ENCODE measurements at regions not wholly inside any gene's neighbourhood (a gene's known extent, or its start where the extent isn't known, plus 50 kb on each side); places are given as distances from the start of the nearest gene placed in this dataset.

GRCh38 chr6:128635219-128635618 is 114.8 kb upstream of the PTPRK start:
- TF ChIP-seq, protein P1, sequence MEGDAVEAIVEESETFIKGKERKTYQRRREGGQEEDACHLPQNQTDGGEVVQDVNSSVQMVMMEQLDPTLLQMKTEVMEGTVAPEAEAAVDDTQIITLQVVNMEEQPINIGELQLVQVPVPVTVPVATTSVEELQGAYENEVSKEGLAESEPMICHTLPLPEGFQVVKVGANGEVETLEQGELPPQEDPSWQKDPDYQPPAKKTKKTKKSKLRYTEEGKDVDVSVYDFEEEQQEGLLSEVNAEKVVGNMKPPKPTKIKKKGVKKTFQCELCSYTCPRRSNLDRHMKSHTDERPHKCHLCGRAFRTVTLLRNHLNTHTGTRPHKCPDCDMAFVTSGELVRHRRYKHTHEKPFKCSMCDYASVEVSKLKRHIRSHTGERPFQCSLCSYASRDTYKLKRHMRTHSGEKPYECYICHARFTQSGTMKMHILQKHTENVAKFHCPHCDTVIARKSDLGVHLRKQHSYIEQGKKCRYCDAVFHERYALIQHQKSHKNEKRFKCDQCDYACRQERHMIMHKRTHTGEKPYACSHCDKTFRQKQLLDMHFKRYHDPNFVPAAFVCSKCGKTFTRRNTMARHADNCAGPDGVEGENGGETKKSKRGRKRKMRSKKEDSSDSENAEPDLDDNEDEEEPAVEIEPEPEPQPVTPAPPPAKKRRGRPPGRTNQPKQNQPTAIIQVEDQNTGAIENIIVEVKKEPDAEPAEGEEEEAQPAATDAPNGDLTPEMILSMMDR (IDR thresholded peaks at IDR 0.05): no peak
- TF ChIP-seq EP300 (IDR thresholded peaks at IDR 0.05) (no peak), POLR2A (IDR thresholded peaks at IDR 0.05; ENCODE audit: low read depth) (no peak), POLR2AphosphoS5 (IDR thresholded peaks at IDR 0.05) (no peak)
- Histone ChIP-seq H3K27me3 (no peaks in the 10 kb centered on the region), H3K36me3 (no peaks in the 10 kb centered on the region), H3K4me3 (no peak overlapping the region), H3K9me3 (no peaks in the 10 kb centered on the region), H3K4me1 (no peaks in the 10 kb centered on the region), H3K27ac (replicated peaks in 1 of 4) (no peak overlapping the region)
- WGBS: 73% methylated on average over 2 of the region's 2 CpGs
- DNase-seq (ENCODE audit: extremely low spot score): no peak
- intact Hi-C loops (cut with DNase I): no loop called here

GRCh38 chr6:128632131-128632530 is 111.7 kb upstream of the PTPRK start:
- no peaks in the 10 kb centered on the region for H3K9me3 ChIP-seq
- 96% methylated on average over 2 of the region's 2 CpGs for WGBS

DNA sequence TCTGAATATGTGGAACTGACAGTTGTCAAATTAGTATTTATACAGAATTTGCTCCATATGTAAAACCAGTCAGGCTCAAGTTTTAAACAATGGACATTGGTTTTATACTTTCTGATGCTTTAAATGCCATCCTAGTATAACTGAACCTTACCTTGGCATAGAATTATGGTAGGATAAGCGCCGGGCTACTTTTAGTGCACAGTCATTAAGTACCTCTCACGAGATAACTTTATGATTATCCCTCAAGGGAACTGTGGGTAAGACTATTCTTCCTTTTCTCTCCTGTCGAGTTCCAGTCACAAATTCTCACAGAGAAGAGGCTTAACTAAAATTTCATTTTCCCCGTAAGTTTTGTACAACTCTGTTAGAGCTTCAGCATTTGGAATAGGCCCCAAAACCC is 110.6 kb upstream of the PTPRK start:
- Histone ChIP-seq H3K27me3 (no peaks in the 10 kb centered on the region), H3K27ac (replicated peaks in 1 of 4) (no peak overlapping the region), H3K9me3 (no peaks in the 10 kb centered on the region), H3K36me3 (no peaks in the 10 kb centered on the region), H3K4me3 (no peak overlapping the region), H3K4me1 (no peaks in the 10 kb centered on the region)
- DNase-seq (ENCODE audit: extremely low spot score): no peak
- no peak for TF ChIP-seq EP300 (IDR thresholded peaks at IDR 0.05)
- TF ChIP-seq, protein P1 (IDR thresholded peaks at IDR 0.05): no peak
- no peak for TF ChIP-seq POLR2AphosphoS5 (IDR thresholded peaks at IDR 0.05)
- TF ChIP-seq POLR2A (IDR thresholded peaks at IDR 0.05; ENCODE audit: low read depth): no peak
- intact Hi-C loops (cut with DNase I): no loop called here
- 90% methylated on average over 5 of the region's 5 CpGs for WGBS

More at GRCh38 chr6:128632131-128632530, 111.7 kb upstream of the PTPRK start:
- intact Hi-C loops (cut with DNase I): no loop called here
- Histone ChIP-seq H3K27ac (replicated peaks in 1 of 4) (no peak overlapping the region), H3K36me3 (no peaks in the 10 kb centered on the region), H3K27me3 (no peaks in the 10 kb centered on the region), H3K4me1 (no peaks in the 10 kb centered on the region), H3K4me3 (no peak overlapping the region)
- DNase-seq (ENCODE audit: extremely low spot score): no peak
- TF ChIP-seq POLR2AphosphoS5 (IDR thresholded peaks at IDR 0.05) (no peak), POLR2A (IDR thresholded peaks at IDR 0.05; ENCODE audit: low read depth) (no peak), EP300 (IDR thresholded peaks at IDR 0.05) (no peak)
- TF ChIP-seq, protein P1 (IDR thresholded peaks at IDR 0.05): no peak

DNA sequence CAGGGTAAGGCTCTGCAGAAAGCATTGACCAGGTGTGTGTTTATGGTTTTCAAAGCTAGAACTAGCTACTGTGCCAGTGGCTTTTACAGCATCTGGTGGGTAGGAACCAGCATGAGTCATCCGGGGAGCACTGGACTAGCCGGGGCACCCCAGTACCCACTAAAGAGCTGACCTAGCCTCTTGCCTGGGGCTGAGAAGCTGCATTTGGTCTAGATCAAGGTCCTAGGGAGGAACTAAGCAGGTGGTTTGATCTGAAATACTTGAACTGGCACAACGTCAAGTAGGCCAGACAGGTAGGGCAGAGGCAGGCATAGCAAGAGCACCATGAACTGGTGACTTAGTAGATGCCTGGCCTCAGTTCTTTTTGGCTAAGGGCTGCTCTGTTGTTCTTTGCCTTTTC is 109.8 kb upstream of the PTPRK start:
- DNase-seq (ENCODE audit: extremely low spot score): no peak
- TF ChIP-seq, protein P1 (IDR thresholded peaks at IDR 0.05): no peak
- TF ChIP-seq EP300 (IDR thresholded peaks at IDR 0.05): no peak
- intact Hi-C loops (cut with DNase I): no loop called here
- no peaks in the 10 kb centered on the region for H3K36me3 ChIP-seq
- no peak overlapping the region for H3K27ac ChIP-seq (replicated peaks in 1 of 4)
- H3K4me1 ChIP-seq: no peaks in the 10 kb centered on the region
- 94% methylated on average over 2 of the region's 3 CpGs for WGBS
- no peaks in the 10 kb centered on the region for H3K9me3 ChIP-seq
- no peak overlapping the region for H3K4me3 ChIP-seq
- no peaks in the 10 kb centered on the region for H3K27me3 ChIP-seq

GRCh38 chr6:128617285-128617684 is 96.9 kb upstream of the PTPRK start:
- no peaks in the 10 kb centered on the region for H3K36me3 ChIP-seq
- no peaks in the 10 kb centered on the region for H3K27me3 ChIP-seq
- 95% methylated on average over 1 of the region's 1 CpG for WGBS
- no peak overlapping the region for H3K4me3 ChIP-seq
- no peaks in the 10 kb centered on the region for H3K9me3 ChIP-seq
- intact Hi-C loops (cut with DNase I): no loop called here
- no peaks in the 10 kb centered on the region for H3K4me1 ChIP-seq
- TF ChIP-seq, protein P1 (IDR thresholded peaks at IDR 0.05): no peak
- TF ChIP-seq EP300 (IDR thresholded peaks at IDR 0.05): no peak
- no peak for TF ChIP-seq POLR2A (IDR thresholded peaks at IDR 0.05; ENCODE audit: low read depth)
- no peak for TF ChIP-seq POLR2AphosphoS5 (IDR thresholded peaks at IDR 0.05)
- no peak overlapping the region for H3K27ac ChIP-seq (replicated peaks in 1 of 4)
- no peak for DNase-seq (ENCODE audit: extremely low spot score)

Measured in esophagus muscularis mucosa (tissue), 4 donors.